Endothelial cell of umbilical vein (primary cell): ENCODE measurements at regions not wholly inside any gene's neighbourhood (a gene's known extent, or its start where the extent isn't known, plus 50 kb on each side); places are given as distances from the start of the nearest gene placed in this dataset.

ENCODE experiments used
- BruUV-seq: library from RNA; stranded (reverse); fragments of 400-500 nt; replicated peaks from 2 replicates; lab custom pipeline; 2021; lab: Mats Ljungman, UMichigan
- CTCF ChIA-PET: fragments of 300-600, 350-600 bp; sonication (Branson Sonifier 250); formaldehyde crosslinking; loops from one replicate; lab custom pipeline; 2021; ENCODE audit warnings: antibody characterized with exemption, inconsistent platforms; lab: Charles Lee
- POLR2A ChIA-PET: fragments of 300-600, 350-600 bp; sonication (Branson Sonifier 250); formaldehyde crosslinking; loops from one replicate; lab custom pipeline; 2021; ENCODE audit warnings: antibody characterized with exemption, inconsistent platforms; lab: Charles Lee
- DNase-seq: peaks from one replicate; pipeline ENCODE4 v3.0.0-alpha.2; 2011; ENCODE audit warnings: low read depth, low spot score
- FAIRE-seq: peaks from 2 replicates; lab custom pipeline; 2011; peaks lifted over from hg19 to GRCh38; lab: Jason Lieb, UNC
- H2AFZ ChIP-seq: 2 replicates; pipeline ENCODE4 v1.6.0; 2012; ENCODE audit warnings: low read depth, low read length, control low read depth, inconsistent platforms
- H3K27ac ChIP-seq: 2 replicates; pipeline ENCODE4 v1.5.1; 2011; ENCODE audit warnings: low read depth, mild to moderate bottlenecking, control low read depth, low read length, moderate library complexity; ENCODE audit not compliant: insufficient read depth
- H3K27me3 ChIP-seq, 2 experiments: 2 replicates each; pipeline versions ENCODE4 v1.6.0 to v1.6.1; 2011; ENCODE audit warnings: low read length in 2 of 2, mixed read lengths in 1 of 2; ENCODE audit not compliant: control insufficient read depth in 2 of 2, insufficient read depth in 2 of 2
- H3K36me3 ChIP-seq, 2 experiments: 2 replicates in 1 of 2; 3 replicates in 1 of 2; pipeline ENCODE4 v1.5.1; 2011; ENCODE audit warnings: low read length in 2 of 2, mild to moderate bottlenecking in 1 of 2, moderate library complexity in 1 of 2; ENCODE audit not compliant: control insufficient read depth in 2 of 2, insufficient read depth in 2 of 2; ENCODE audit errors: extremely low read depth in 1 of 2
- H3K4me1 ChIP-seq: 3 replicates; pipeline ENCODE4 v1.5.1; 2011; ENCODE audit warnings: mild to moderate bottlenecking, low read length; ENCODE audit not compliant: control insufficient read depth, insufficient read depth; ENCODE audit errors: extremely low read depth
- H3K4me2 ChIP-seq: 2 replicates; pipeline ENCODE4 v1.6.1; 2011; ENCODE audit warnings: low read length, control low read depth, mixed read lengths; ENCODE audit not compliant: insufficient read depth
- H3K4me3 ChIP-seq, 3 experiments: fragments of 200-600 bp in 1 of 3; sonication (generic), shearing (Covaris generic) in 1 of 3; replicated peaks in 1 of 3; 2 replicates each; pipeline ENCODE4 v1.5.1; 2011 to 2016; ENCODE audit warnings: control low read depth in 3 of 3, low read length in 3 of 3, mild to moderate bottlenecking in 2 of 3, inconsistent platforms in 1 of 3, low read depth in 1 of 3, moderate library complexity in 1 of 3; ENCODE audit not compliant: insufficient read depth in 1 of 3
- H3K79me2 ChIP-seq: 2 replicates; pipeline ENCODE4 v1.6.0; 2012; ENCODE audit warnings: low read length, inconsistent platforms; ENCODE audit not compliant: control insufficient read depth, insufficient read depth
- H3K9ac ChIP-seq: replicated peaks from 2 replicates; pipeline ENCODE3; 2011; ENCODE audit warnings: low read length, control low read depth; ENCODE audit not compliant: insufficient read depth; ENCODE audit errors: extremely low read depth
- H3K9me1 ChIP-seq: replicated peaks from 3 replicates; pipeline ENCODE4 v1.6.0; 2011; ENCODE audit warnings: mild to moderate bottlenecking, low read length; ENCODE audit not compliant: control insufficient read depth, insufficient read depth; ENCODE audit errors: extremely low read depth
- H3K9me3 ChIP-seq: replicated peaks from 2 replicates; pipeline ENCODE4 v1.5.1; 2012; ENCODE audit warnings: low read length, inconsistent platforms; ENCODE audit not compliant: control insufficient read depth, insufficient read depth
- H4K20me1 ChIP-seq: replicated peaks from 2 replicates; pipeline ENCODE3; 2011; ENCODE audit warnings: mild to moderate bottlenecking, low read length; ENCODE audit not compliant: control insufficient read depth, insufficient read depth; ENCODE audit errors: extremely low read depth
- FOS ChIP-seq: IDR thresholded peaks from 2 replicates; pipeline ENCODE4 v1.6.1; 2011; ENCODE audit warnings: mild to moderate bottlenecking, low read length, moderate library complexity, borderline replicate concordance; ENCODE audit not compliant: insufficient read depth
- JUN ChIP-seq: IDR thresholded peaks from 2 replicates; pipeline ENCODE4 v1.6.1; 2011; ENCODE audit warnings: borderline replicate concordance, low read depth; ENCODE audit not compliant: insufficient read length, insufficient read depth
- POLR2AphosphoS5 ChIP-seq: IDR thresholded peaks from 2 replicates; pipeline ENCODE4 v1.6.1; 2012; ENCODE audit warnings: low read depth, mild to moderate bottlenecking, control low read depth, low read length, moderate library complexity; ENCODE audit not compliant: insufficient read depth
- dilution Hi-C: fragments of 300-500 bp; cut with MboI; formaldehyde crosslinking; loops from one replicate; pipeline ENCODE4 v1.15.0; 2019; ENCODE audit warnings: low sequenced_read_pairs; ENCODE audit not compliant: extremely low pct_ligation_motif_present
- intact Hi-C: fragments of 100-400 bp; cut with micrococcal nuclease; formaldehyde crosslinking; loops from one replicate; pipeline ENCODE4 v1.10.0; 2022
- TF ChIP-seq, protein P1 (sequence below), 2 donors: IDR thresholded peaks; 1 replicate in 1 of 2; 2 replicates in 1 of 2; pipeline ENCODE4 v1.5.1; 2011; ENCODE audit warnings: low read length in 2 of 2, mild to moderate bottlenecking in 2 of 2, moderate library complexity in 2 of 2, control low read depth in 1 of 2, inconsistent platforms in 1 of 2, low read depth in 1 of 2; ENCODE audit not compliant: insufficient read depth in 1 of 2; ENCODE audit errors: extremely low read depth in 1 of 2

GRCh38 chr6:118735320-118735719 is 83.9 kb upstream of the CEP85L start:
- no peak overlapping the region for H3K4me2 ChIP-seq
- ChIA-PET POLR2A (no interaction called here), CTCF (no interaction called here)
- H4K20me1 ChIP-seq = no peaks in the 10 kb centered on the region
- H3K27me3 ChIP-seq = peaks cover 2 to 4% of the 10 kb centered on the region in 2 experiments
- H3K79me2 ChIP-seq = no peaks in the 10 kb centered on the region
- FAIRE-seq = peak; percentile 24
- H3K9me3 ChIP-seq = no peaks in the 10 kb centered on the region
- BruUV-seq = no TSS peak
- intact Hi-C loops = loop anchor here (1.0 kb wide), 2 partner anchors 84 to 451 kb away; partner anchors contain the start of gene CEP85L
- no peaks in the 10 kb centered on the region for H3K4me1 ChIP-seq
- H3K9me1 ChIP-seq = no peaks in the 10 kb centered on the region
- no peak overlapping the region for H3K4me3 ChIP-seq
- dilution Hi-C loops = no loop called here
- H3K9ac ChIP-seq = no peak overlapping the region
- DNase-seq = peak; percentile 49
- H2AFZ ChIP-seq = no peak overlapping the region
- TF ChIP-seq JUN = no peak
- TF ChIP-seq, protein P1, sequence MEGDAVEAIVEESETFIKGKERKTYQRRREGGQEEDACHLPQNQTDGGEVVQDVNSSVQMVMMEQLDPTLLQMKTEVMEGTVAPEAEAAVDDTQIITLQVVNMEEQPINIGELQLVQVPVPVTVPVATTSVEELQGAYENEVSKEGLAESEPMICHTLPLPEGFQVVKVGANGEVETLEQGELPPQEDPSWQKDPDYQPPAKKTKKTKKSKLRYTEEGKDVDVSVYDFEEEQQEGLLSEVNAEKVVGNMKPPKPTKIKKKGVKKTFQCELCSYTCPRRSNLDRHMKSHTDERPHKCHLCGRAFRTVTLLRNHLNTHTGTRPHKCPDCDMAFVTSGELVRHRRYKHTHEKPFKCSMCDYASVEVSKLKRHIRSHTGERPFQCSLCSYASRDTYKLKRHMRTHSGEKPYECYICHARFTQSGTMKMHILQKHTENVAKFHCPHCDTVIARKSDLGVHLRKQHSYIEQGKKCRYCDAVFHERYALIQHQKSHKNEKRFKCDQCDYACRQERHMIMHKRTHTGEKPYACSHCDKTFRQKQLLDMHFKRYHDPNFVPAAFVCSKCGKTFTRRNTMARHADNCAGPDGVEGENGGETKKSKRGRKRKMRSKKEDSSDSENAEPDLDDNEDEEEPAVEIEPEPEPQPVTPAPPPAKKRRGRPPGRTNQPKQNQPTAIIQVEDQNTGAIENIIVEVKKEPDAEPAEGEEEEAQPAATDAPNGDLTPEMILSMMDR (IDR thresholded peaks at IDR 0.05; ENCODE audit: extremely low read depth in 1 of 2, insufficient read depth in 1 of 2, low read depth in 1 of 2, low read length in 2 of 2) = peak; percentile 42 to 66
- no peaks in the 10 kb centered on the region for H3K36me3 ChIP-seq
- H3K27ac ChIP-seq = no peak overlapping the region

DNA sequence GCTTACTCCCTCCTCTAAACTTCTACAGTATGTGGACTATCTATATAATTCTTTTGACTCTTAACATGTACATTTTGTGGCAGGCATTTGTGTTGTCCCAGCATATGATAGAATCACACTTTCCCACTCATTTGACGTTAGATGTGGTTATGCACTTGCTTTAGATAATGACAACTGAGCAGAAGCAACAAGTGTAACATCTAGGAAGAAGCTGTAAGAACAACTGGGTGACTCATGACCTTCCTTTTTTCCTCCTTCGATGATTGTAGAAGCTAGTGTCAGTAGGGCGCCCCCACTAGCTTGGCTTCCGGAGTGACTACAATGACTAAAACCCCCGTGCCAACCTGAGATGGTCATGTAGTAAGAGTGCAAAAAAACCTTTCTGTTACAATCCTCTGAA is 74.6 kb upstream of the CEP85L start:
- dilution Hi-C loops (no loop called here), intact Hi-C loops (no loop called here)
- ChIA-PET CTCF (no interaction called here), POLR2A (no interaction called here)
- Histone ChIP-seq H3K27me3 (no peaks in the 10 kb centered on the region), H3K27ac (no peak overlapping the region), H3K4me3 (no peak overlapping the region), H3K9me3 (no peaks in the 10 kb centered on the region), H3K4me2 (no peak overlapping the region), H2AFZ (no peak overlapping the region), H3K4me1 (no peaks in the 10 kb centered on the region), H3K9me1 (no peaks in the 10 kb centered on the region), H3K9ac (no peak overlapping the region), H3K79me2 (no peaks in the 10 kb centered on the region), H4K20me1 (no peaks in the 10 kb centered on the region), H3K36me3 (no peaks in the 10 kb centered on the region)
- no peak for DNase-seq
- TF ChIP-seq FOS (peak; percentile 9), POLR2AphosphoS5 (no peak), JUN (no peak)
- BruUV-seq = no TSS peak
- FAIRE-seq = no peak
